ENCODE measurements at regions not wholly inside any gene's neighbourhood (a gene's known extent, or its start where the extent isn't known, plus 50 kb on each side); places are given as distances from the start of the nearest gene placed in this dataset.

DNA sequence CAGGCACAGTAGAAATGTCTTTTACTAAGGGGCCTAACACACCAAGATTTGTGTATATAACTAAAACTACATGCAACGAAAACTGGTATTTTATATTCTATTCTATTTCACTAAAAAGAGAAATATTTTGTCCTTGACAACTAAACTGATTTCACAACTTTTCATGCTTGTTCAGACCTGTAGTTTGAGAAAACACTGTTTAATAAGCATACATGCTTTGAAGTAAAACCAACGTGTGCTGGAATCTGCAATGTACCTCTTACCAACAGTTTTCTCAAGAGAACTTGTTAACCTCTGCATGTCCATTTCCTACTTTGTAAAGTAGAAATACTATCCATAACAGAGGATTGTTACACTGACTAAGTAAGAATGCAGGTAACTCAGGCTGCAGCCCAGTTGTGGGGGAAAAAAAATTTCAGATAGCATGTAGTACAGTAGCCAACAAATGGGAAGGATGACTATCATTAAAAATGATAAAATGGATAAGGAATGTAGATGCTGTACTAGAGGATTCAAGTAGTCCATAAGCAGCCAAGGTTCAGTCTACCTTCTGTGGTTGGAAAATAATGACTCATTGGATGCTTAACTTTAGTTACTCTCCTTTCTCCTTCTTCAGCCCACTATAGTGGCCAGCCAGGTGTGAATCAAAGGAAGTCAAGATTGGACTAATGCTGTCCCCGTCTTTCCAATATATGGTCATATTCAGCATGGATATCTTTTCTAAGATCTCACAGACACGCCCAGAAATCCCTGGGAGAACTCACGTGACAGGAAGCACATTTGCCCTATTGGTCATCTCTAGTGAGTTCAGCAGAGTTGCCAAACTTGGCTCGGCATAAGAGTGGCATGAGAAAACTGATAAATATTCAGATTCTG, 65.2 kb downstream of the HFE start:
- TF ChIP-seq TAF1 (conservative IDR thresholded peaks at IDR 0.05) = no peak
- TF ChIP-seq, protein P1, sequence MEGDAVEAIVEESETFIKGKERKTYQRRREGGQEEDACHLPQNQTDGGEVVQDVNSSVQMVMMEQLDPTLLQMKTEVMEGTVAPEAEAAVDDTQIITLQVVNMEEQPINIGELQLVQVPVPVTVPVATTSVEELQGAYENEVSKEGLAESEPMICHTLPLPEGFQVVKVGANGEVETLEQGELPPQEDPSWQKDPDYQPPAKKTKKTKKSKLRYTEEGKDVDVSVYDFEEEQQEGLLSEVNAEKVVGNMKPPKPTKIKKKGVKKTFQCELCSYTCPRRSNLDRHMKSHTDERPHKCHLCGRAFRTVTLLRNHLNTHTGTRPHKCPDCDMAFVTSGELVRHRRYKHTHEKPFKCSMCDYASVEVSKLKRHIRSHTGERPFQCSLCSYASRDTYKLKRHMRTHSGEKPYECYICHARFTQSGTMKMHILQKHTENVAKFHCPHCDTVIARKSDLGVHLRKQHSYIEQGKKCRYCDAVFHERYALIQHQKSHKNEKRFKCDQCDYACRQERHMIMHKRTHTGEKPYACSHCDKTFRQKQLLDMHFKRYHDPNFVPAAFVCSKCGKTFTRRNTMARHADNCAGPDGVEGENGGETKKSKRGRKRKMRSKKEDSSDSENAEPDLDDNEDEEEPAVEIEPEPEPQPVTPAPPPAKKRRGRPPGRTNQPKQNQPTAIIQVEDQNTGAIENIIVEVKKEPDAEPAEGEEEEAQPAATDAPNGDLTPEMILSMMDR (IDR thresholded peaks at IDR 0.05; ENCODE audit: low read depth, low read length, missing input control) = no peak
- TF ChIP-seq, protein P2, sequence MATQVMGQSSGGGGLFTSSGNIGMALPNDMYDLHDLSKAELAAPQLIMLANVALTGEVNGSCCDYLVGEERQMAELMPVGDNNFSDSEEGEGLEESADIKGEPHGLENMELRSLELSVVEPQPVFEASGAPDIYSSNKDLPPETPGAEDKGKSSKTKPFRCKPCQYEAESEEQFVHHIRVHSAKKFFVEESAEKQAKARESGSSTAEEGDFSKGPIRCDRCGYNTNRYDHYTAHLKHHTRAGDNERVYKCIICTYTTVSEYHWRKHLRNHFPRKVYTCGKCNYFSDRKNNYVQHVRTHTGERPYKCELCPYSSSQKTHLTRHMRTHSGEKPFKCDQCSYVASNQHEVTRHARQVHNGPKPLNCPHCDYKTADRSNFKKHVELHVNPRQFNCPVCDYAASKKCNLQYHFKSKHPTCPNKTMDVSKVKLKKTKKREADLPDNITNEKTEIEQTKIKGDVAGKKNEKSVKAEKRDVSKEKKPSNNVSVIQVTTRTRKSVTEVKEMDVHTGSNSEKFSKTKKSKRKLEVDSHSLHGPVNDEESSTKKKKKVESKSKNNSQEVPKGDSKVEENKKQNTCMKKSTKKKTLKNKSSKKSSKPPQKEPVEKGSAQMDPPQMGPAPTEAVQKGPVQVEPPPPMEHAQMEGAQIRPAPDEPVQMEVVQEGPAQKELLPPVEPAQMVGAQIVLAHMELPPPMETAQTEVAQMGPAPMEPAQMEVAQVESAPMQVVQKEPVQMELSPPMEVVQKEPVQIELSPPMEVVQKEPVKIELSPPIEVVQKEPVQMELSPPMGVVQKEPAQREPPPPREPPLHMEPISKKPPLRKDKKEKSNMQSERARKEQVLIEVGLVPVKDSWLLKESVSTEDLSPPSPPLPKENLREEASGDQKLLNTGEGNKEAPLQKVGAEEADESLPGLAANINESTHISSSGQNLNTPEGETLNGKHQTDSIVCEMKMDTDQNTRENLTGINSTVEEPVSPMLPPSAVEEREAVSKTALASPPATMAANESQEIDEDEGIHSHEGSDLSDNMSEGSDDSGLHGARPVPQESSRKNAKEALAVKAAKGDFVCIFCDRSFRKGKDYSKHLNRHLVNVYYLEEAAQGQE (IDR thresholded peaks at IDR 0.05) = no peak
- TF ChIP-seq JUND (IDR thresholded peaks at IDR 0.05) = no peak
- no peak for TF ChIP-seq YY1 (IDR thresholded peaks at IDR 0.05)
- no peak for TF ChIP-seq NR2F2 (IDR thresholded peaks at IDR 0.05)

Data from liver (tissue), 3 donors.